ENCODE measurements at regions not wholly inside any gene's neighbourhood (a gene's known extent, or its start where the extent isn't known, plus 50 kb on each side); places are given as distances from the start of the nearest gene placed in this dataset.
"Not testable (repeated sequence)": the region's sequence is repeated elsewhere in the genome, so short reads cannot be mapped to it uniquely, and the experiment has no call there.

- DNase-seq = not testable (repeated sequence)
Observed at GRCh38 chr4:188678691-188679090, 539.5 kb downstream of the TRIML1 start.

- DNase-seq = no peak
Observed at GRCh38 chr4:188680004-188680666, 540.9 kb downstream of the TRIML1 start.

GRCh38 chr4:188680667-188681063 is 541.4 kb downstream of the TRIML1 start:
- no peak for DNase-seq

GRCh38 chr4:188682321-188682720 is 543.1 kb downstream of the TRIML1 start:
- no peak for DNase-seq

- no peak for DNase-seq
Observed at GRCh38 chr4:188683571-188683970, 544.3 kb downstream of the TRIML1 start.

GRCh38 chr4:188688956-188689355 is 549.7 kb downstream of the TRIML1 start:
- no peak for DNase-seq

- no peak for DNase-seq
Observed at GRCh38 chr4:188691811-188692210, 552.6 kb downstream of the TRIML1 start.

- no peak for DNase-seq
Observed at GRCh38 chr4:188695261-188695660, 556.0 kb downstream of the TRIML1 start.

- no peak for DNase-seq
Observed at GRCh38 chr4:188697243-188697642, 558.0 kb downstream of the TRIML1 start.

GRCh38 chr4:188701952-188702351 is 562.7 kb downstream of the TRIML1 start:
- no peak for DNase-seq

GRCh38 chr4:188704288-188704687 is 565.0 kb downstream of the TRIML1 start:
- DNase-seq = no peak

GRCh38 chr4:188707036-188707435 is 567.8 kb downstream of the TRIML1 start:
- DNase-seq = no peak

- DNase-seq = no peak
Observed at GRCh38 chr4:188714501-188714900, 575.3 kb downstream of the TRIML1 start.

GRCh38 chr4:188714907-188715306 is 575.7 kb downstream of the TRIML1 start:
- no peak for DNase-seq

GRCh38 chr4:188717661-188718060 is 578.4 kb downstream of the TRIML1 start:
- no peak for DNase-seq

- no peak for DNase-seq
Observed at GRCh38 chr4:188719794-188720193, 580.6 kb downstream of the TRIML1 start.

GRCh38 chr4:188722911-188723310 is 583.7 kb downstream of the TRIML1 start:
- no peak for DNase-seq

- DNase-seq = no peak
Observed at GRCh38 chr4:188727746-188728145, 588.5 kb downstream of the TRIML1 start.

- no peak for DNase-seq
Observed at GRCh38 chr4:188728359-188728758, 589.1 kb downstream of the TRIML1 start.

GRCh38 chr4:188732131-188732530 is 592.9 kb downstream of the TRIML1 start:
- no peak for DNase-seq

GRCh38 chr4:188735082-188735481 is 595.8 kb downstream of the TRIML1 start:
- no peak for DNase-seq

GRCh38 chr4:188737251-188738002 is 598.2 kb downstream of the TRIML1 start:
- no peak for DNase-seq

GRCh38 chr4:188738290-188738689 is 599.0 kb downstream of the TRIML1 start:
- not testable (repeated sequence) for DNase-seq

GRCh38 chr4:188740172-188740571 is 600.9 kb downstream of the TRIML1 start:
- DNase-seq = not testable (repeated sequence)

GRCh38 chr4:188740791-188741190 is 601.5 kb downstream of the TRIML1 start:
- DNase-seq = not testable (repeated sequence)
